ENCODE measurements at regions not wholly inside any gene's neighbourhood (a gene's known extent, or its start where the extent isn't known, plus 50 kb on each side); places are given as distances from the start of the nearest gene placed in this dataset.

DNA sequence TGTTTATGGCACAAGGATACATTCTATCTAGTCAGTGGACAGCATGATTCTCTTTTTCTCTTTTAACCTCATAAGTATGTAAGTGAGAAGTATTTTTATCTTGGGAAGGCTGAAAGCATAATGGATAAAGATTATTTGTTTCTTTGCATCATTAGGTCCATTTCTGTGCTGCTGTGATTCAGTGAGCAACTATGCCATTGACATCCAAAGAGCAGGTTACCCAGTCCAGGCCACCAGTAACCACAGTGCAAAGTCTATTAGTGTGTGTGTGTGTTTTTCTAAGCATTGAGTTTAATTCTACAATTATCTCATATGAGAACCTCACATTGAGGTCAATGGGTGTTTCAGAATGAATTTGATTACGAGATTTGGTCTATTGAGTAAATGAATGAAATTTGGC is 158.8 kb upstream of the DACH1 start:
- H3K27ac ChIP-seq = no peak overlapping the region
- WGBS, 2 donors = 90 to 91% methylated on average over 1 of the region's 1 CpG
- no peak overlapping the region for H3K4me3 ChIP-seq
- intact Hi-C loops (cut with DNase I) = no loop called here
- TF ChIP-seq, protein P1, sequence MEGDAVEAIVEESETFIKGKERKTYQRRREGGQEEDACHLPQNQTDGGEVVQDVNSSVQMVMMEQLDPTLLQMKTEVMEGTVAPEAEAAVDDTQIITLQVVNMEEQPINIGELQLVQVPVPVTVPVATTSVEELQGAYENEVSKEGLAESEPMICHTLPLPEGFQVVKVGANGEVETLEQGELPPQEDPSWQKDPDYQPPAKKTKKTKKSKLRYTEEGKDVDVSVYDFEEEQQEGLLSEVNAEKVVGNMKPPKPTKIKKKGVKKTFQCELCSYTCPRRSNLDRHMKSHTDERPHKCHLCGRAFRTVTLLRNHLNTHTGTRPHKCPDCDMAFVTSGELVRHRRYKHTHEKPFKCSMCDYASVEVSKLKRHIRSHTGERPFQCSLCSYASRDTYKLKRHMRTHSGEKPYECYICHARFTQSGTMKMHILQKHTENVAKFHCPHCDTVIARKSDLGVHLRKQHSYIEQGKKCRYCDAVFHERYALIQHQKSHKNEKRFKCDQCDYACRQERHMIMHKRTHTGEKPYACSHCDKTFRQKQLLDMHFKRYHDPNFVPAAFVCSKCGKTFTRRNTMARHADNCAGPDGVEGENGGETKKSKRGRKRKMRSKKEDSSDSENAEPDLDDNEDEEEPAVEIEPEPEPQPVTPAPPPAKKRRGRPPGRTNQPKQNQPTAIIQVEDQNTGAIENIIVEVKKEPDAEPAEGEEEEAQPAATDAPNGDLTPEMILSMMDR (IDR thresholded peaks at IDR 0.05) = no peak
- TF ChIP-seq POLR2A (IDR thresholded peaks at IDR 0.05) = no peak
- TF ChIP-seq POLR2AphosphoS5 (IDR thresholded peaks at IDR 0.05) = no peak
- TF ChIP-seq EP300 (IDR thresholded peaks at IDR 0.05) = no peak
- H3K27me3 ChIP-seq = no peaks in the 10 kb centered on the region
- no peak for DNase-seq
- no peaks in the 10 kb centered on the region for H3K36me3 ChIP-seq
- H3K4me1 ChIP-seq = no peaks in the 10 kb centered on the region
- peaks cover 0 to 3% (median 2%) of the 10 kb centered on the region in 4 donors for H3K9me3 ChIP-seq

DNA sequence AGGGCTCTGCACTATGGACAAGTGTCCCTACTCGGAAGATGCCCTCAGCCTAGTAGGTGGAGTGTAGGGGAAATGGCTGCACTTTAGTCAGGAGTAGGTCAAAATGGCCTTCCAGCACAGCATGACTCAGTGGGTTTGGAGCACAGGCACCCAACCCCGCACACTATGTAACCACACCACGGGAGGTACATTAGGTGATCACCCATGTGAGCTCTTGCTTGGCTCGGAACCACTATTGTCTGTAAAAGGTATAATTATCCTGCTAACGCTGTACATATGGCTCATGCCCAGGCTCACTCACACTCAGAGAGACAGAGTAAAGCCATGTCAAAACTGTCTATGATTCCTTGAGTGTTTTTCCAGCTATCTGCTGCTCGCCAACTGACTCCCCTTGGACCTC is 156.9 kb upstream of the DACH1 start:
- no peaks in the 10 kb centered on the region for H3K4me1 ChIP-seq
- no peak overlapping the region for H3K4me3 ChIP-seq
- no peaks in the 10 kb centered on the region for H3K36me3 ChIP-seq
- H3K27me3 ChIP-seq = no peaks in the 10 kb centered on the region
- TF ChIP-seq, protein P1 (IDR thresholded peaks at IDR 0.05) = no peak
- TF ChIP-seq POLR2A (IDR thresholded peaks at IDR 0.05) = no peak
- no peak for TF ChIP-seq EP300 (IDR thresholded peaks at IDR 0.05)
- TF ChIP-seq POLR2AphosphoS5 (IDR thresholded peaks at IDR 0.05) = no peak
- 90 to 92% methylated on average over 6 of the region's 6 CpGs for WGBS, 2 donors
- no peak for DNase-seq
- H3K9me3 ChIP-seq = no peaks in the 10 kb centered on the region
- H3K27ac ChIP-seq = no peak overlapping the region
- intact Hi-C loops (cut with DNase I) = no loop called here

DNA sequence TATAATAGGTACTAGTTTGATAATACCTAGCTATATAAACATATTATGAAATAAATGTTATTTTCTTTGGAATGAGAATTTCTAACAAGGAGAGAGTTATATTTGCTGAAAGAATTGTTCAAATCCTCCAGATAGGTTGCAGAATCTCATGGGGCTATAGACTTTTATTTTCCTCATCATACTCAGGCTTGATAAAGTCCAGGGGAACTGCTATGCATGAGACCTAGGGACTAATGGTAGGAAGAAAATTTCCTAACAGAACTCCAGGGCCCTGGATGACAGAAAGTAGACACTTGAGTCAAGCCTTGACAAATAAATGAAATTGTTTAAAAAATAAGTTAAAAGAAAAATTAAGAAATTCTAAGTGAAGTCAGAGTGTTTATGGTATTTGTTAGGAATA is 138.5 kb upstream of the DACH1 start:
- Histone ChIP-seq H3K4me1 (no peaks in the 10 kb centered on the region), H3K36me3 (no peaks in the 10 kb centered on the region), H3K27me3 (no peaks in the 10 kb centered on the region), H3K27ac (no peak overlapping the region), H3K4me3 (no peak overlapping the region), H3K9me3 (no peaks in the 10 kb centered on the region)
- intact Hi-C loops (cut with DNase I) = no loop called here
- TF ChIP-seq POLR2A (IDR thresholded peaks at IDR 0.05) (no peak), EP300 (IDR thresholded peaks at IDR 0.05) (no peak), POLR2AphosphoS5 (IDR thresholded peaks at IDR 0.05) (no peak)
- TF ChIP-seq, protein P1 (IDR thresholded peaks at IDR 0.05) = no peak
- no peak for DNase-seq

DNA sequence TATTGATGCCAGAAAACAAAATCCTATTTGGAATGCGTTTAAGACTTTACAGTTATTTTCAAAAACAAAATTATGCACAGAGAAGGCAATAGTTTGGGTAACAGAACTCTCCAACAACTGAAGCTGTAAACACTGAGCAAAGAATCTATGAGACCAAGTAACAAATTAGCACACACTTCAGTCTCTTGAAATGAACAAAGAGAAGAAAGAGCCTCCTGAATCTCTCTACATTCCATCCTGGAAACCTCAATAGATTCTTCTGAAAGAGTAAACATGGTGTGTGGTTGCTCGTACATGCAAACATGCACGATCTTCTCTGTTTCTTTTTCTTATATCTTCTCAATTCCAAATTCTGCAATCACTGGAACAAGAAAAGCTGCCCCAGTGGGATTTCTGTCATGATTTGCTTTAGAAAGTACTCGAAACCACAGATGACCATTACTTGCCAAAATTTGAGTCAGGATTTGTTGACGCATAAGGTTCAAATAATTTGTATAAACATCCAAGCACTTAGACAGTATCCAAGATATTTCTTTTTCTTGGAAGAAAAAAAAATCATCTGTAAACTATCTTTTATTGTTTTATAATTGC is 137.9 kb upstream of the DACH1 start:
- DNase-seq = no peak
- H3K4me3 ChIP-seq = no peak overlapping the region
- no peaks in the 10 kb centered on the region for H3K4me1 ChIP-seq
- intact Hi-C loops (cut with DNase I) = no loop called here
- no peaks in the 10 kb centered on the region for H3K27me3 ChIP-seq
- no peaks in the 10 kb centered on the region for H3K9me3 ChIP-seq
- H3K27ac ChIP-seq = no peak overlapping the region
- 75 to 78% methylated on average over 5 of the region's 5 CpGs for WGBS, 2 donors
- TF ChIP-seq EP300 (IDR thresholded peaks at IDR 0.05) (no peak), POLR2A (IDR thresholded peaks at IDR 0.05) (no peak), POLR2AphosphoS5 (IDR thresholded peaks at IDR 0.05) (no peak)
- TF ChIP-seq, protein P1 (IDR thresholded peaks at IDR 0.05) = no peak
- no peaks in the 10 kb centered on the region for H3K36me3 ChIP-seq

DNA sequence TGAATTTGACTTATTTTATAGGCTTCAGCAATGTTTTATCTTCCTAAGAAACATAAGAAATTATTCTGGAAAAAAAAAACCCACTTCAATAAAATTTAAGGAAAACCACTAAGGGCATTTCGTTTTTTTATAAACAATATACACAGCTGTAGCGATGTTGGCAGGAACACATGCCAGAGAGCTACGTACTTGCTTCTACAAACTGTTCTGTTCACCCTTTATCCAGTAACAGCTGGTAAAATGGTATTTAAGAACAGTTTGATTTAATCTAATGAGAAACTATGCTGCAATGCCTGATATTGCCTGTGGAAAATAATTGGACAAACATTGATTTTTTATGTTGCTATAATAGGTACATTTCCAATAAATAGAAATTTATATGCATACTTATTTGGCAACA is 137.2 kb upstream of the DACH1 start:
- Histone ChIP-seq H3K4me3 (no peak overlapping the region), H3K4me1 (no peaks in the 10 kb centered on the region), H3K36me3 (no peaks in the 10 kb centered on the region), H3K27ac (no peak overlapping the region), H3K9me3 (no peaks in the 10 kb centered on the region), H3K27me3 (no peaks in the 10 kb centered on the region)
- no peak for DNase-seq
- WGBS, 2 donors = 51 to 58% methylated on average over 3 of the region's 3 CpGs
- intact Hi-C loops (cut with DNase I) = no loop called here
- TF ChIP-seq POLR2AphosphoS5 (IDR thresholded peaks at IDR 0.05) (no peak), EP300 (IDR thresholded peaks at IDR 0.05) (no peak), POLR2A (IDR thresholded peaks at IDR 0.05) (no peak)
- TF ChIP-seq, protein P1 (IDR thresholded peaks at IDR 0.05) = no peak

All from sigmoid colon (tissue), 6 donors.